GM21526 (cell line): ENCODE measurements at regions not wholly inside any gene's neighbourhood (a gene's known extent, or its start where the extent isn't known, plus 50 kb on each side); places are given as distances from the start of the nearest gene placed in this dataset.

Experiments
- ATAC-seq: cut with Tn5 transposase; IDR thresholded peaks from one replicate; pipeline ENCODE4 v1.9.1; 2021; ENCODE audit warnings: moderate library complexity; ENCODE audit not compliant: unreplicated experiment, low FRiP score

GRCh38 chr2:12363569-12363968, 353.2 kb upstream of the TRIB2 start:
- ATAC-seq: no peak

GRCh38 chr2:12369566-12369965, 347.2 kb upstream of the TRIB2 start:
- no peak for ATAC-seq

GRCh38 chr2:12376025-12376424, 340.7 kb upstream of the TRIB2 start:
- no peak for ATAC-seq

GRCh38 chr2:12379143-12379542, 337.6 kb upstream of the TRIB2 start:
- no peak for ATAC-seq

- no peak for ATAC-seq
Measured at GRCh38 chr2:12381543-12382325, 335.0 kb upstream of the TRIB2 start.

- no peak for ATAC-seq
Measured at GRCh38 chr2:12382366-12382765, 334.4 kb upstream of the TRIB2 start.

- no peak for ATAC-seq
Measured at GRCh38 chr2:12389344-12390045, 327.2 kb upstream of the TRIB2 start.

- no peak for ATAC-seq
Measured at GRCh38 chr2:12391116-12391515, 325.6 kb upstream of the TRIB2 start.

GRCh38 chr2:12396699-12397098, 320.0 kb upstream of the TRIB2 start:
- ATAC-seq: no peak

GRCh38 chr2:12397854-12398253, 318.9 kb upstream of the TRIB2 start:
- ATAC-seq: no peak

GRCh38 chr2:12399240-12399639, 317.5 kb upstream of the TRIB2 start:
- ATAC-seq: no peak

- no peak for ATAC-seq
Measured at GRCh38 chr2:12400543-12400942, 316.2 kb upstream of the TRIB2 start.

- ATAC-seq: no peak
Measured at GRCh38 chr2:12402440-12403139, 314.1 kb upstream of the TRIB2 start.

GRCh38 chr2:12404497-12404896, 312.2 kb upstream of the TRIB2 start:
- ATAC-seq: no peak

- no peak for ATAC-seq
Measured at GRCh38 chr2:12407160-12407559, 309.6 kb upstream of the TRIB2 start.

GRCh38 chr2:12412898-12413305, 303.8 kb upstream of the TRIB2 start:
- peak; percentile 87 for ATAC-seq

- ATAC-seq: no peak
Measured at GRCh38 chr2:12415536-12415935, 301.2 kb upstream of the TRIB2 start.

- no peak for ATAC-seq
Measured at GRCh38 chr2:12416600-12416999, 300.1 kb upstream of the TRIB2 start.

GRCh38 chr2:12417786-12418185, 298.9 kb upstream of the TRIB2 start:
- no peak for ATAC-seq

- no peak for ATAC-seq
Measured at GRCh38 chr2:12419803-12420202, 296.9 kb upstream of the TRIB2 start.

GRCh38 chr2:12421046-12421445, 295.7 kb upstream of the TRIB2 start:
- no peak for ATAC-seq
